ENCODE measurements at regions not wholly inside any gene's neighbourhood (a gene's known extent, or its start where the extent isn't known, plus 50 kb on each side); places are given as distances from the start of the nearest gene placed in this dataset.

- POLR2A ChIA-PET = no interaction called here
- no peak for ATAC-seq
- Histone ChIP-seq H3K4me2 (ENCODE audit: low read length) (no peak overlapping the region), H3K4me1 (ENCODE audit: control insufficient read depth in 1 of 2, insufficient read depth in 2 of 2, low read length in 2 of 2) (0 out of 4 replicates have a peak, but pooled peaks cover 0 to 3% of the 10 kb centered on the region in 2 experiments), H3K27ac (ENCODE audit: low read depth, low read length) (no peak overlapping the region), H3K9me3 (ENCODE audit: control insufficient read depth in 1 of 2, insufficient read depth in 1 of 2, low read depth in 1 of 2, low read length in 2 of 2) (peaks cover 0 to 4% of the 10 kb centered on the region in 2 experiments; a peak in 1 of 4 replicates), H3K4me3 (replicated peaks in 1 of 2; ENCODE audit: low read depth in 1 of 2, low read length in 2 of 2) (no peak overlapping the region), H3K79me2 (ENCODE audit: insufficient read depth, low read length) (no peaks in the 10 kb centered on the region), H2AFZ (ENCODE audit: low read depth, low read length, poor library complexity, severe bottlenecking) (no peak overlapping the region), H3K9ac (ENCODE audit: low read length) (no peak overlapping the region), H3K9me2 (ENCODE audit: insufficient read depth) (no peaks in the 10 kb centered on the region), H3K27me3 (ENCODE audit: insufficient read depth, low read length) (no peaks in the 10 kb centered on the region), H4K20me1 (ENCODE audit: insufficient read depth) (no peaks in the 10 kb centered on the region), H3K36me3 (ENCODE audit: control insufficient read depth in 1 of 2, insufficient read depth in 2 of 2, low read length in 2 of 2) (no peaks in the 10 kb centered on the region)
- TF ChIP-seq, protein P1, sequence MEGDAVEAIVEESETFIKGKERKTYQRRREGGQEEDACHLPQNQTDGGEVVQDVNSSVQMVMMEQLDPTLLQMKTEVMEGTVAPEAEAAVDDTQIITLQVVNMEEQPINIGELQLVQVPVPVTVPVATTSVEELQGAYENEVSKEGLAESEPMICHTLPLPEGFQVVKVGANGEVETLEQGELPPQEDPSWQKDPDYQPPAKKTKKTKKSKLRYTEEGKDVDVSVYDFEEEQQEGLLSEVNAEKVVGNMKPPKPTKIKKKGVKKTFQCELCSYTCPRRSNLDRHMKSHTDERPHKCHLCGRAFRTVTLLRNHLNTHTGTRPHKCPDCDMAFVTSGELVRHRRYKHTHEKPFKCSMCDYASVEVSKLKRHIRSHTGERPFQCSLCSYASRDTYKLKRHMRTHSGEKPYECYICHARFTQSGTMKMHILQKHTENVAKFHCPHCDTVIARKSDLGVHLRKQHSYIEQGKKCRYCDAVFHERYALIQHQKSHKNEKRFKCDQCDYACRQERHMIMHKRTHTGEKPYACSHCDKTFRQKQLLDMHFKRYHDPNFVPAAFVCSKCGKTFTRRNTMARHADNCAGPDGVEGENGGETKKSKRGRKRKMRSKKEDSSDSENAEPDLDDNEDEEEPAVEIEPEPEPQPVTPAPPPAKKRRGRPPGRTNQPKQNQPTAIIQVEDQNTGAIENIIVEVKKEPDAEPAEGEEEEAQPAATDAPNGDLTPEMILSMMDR (IDR thresholded peaks at IDR 0.05 in 2 of 3, conservative IDR thresholded peaks at IDR 0.05 in 1 of 3; ENCODE audit: borderline replicate concordance in 1 of 3, insufficient read depth in 1 of 3, low read depth in 2 of 3, low read length in 2 of 3) = no peak
- no peak for TF ChIP-seq ZNF274 (IDR thresholded peaks at IDR 0.05; ENCODE audit: low read depth, low read length)
- TF ChIP-seq ELF1 (IDR thresholded peaks at IDR 0.05; ENCODE audit: borderline replicate concordance, low read depth) = no peak
- TF ChIP-seq CEBPB (IDR thresholded peaks at IDR 0.05; ENCODE audit: low read depth) = no peak
- TF ChIP-seq CBX3 (IDR thresholded peaks at IDR 0.05; ENCODE audit: low read depth) = no peak
- no peak for TF ChIP-seq EZH2 (IDR thresholded peaks at IDR 0.05)
- no peak for TF ChIP-seq ZFX (IDR thresholded peaks at IDR 0.05)
- no peak for TF ChIP-seq JUND (IDR thresholded peaks at IDR 0.05)
- no peak for TF ChIP-seq FOSL1 (IDR thresholded peaks at IDR 0.05; ENCODE audit: low read depth)
- TF ChIP-seq TCF7L2 (IDR thresholded peaks at IDR 0.05; ENCODE audit: borderline replicate concordance, extremely low read depth, insufficient read depth, insufficient read length) = no peak
- TF ChIP-seq EGR1 (IDR thresholded peaks at IDR 0.05; ENCODE audit: low read depth) = no peak
- no peak for TF ChIP-seq ATF3 (IDR thresholded peaks at IDR 0.05)
- TF ChIP-seq, protein P2, sequence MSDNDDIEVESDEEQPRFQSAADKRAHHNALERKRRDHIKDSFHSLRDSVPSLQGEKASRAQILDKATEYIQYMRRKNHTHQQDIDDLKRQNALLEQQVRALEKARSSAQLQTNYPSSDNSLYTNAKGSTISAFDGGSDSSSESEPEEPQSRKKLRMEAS (IDR thresholded peaks at IDR 0.05) = no peak
- RAD21 ChIA-PET (ENCODE audit: low non-redundant PET in 1 of 2, low total read pairs in 2 of 2, uncharacterized antibody in 2 of 2, unreplicated experiment in 2 of 2) = no interaction called here
- BruUV-seq (replicated peaks) = no TSS peak
- CTCF ChIA-PET = no interaction called here
- DNase-seq (ENCODE audit: low read depth, low spot score) = no peak
- intact Hi-C loops (cut with micrococcal nuclease) = no loop called here
Observed at GRCh38 chr2:8393506-8393905, 288.4 kb upstream of the ID2 start.
